ENCODE measurements at regions not wholly inside any gene's neighbourhood (a gene's known extent, or its start where the extent isn't known, plus 50 kb on each side); places are given as distances from the start of the nearest gene placed in this dataset.

- 74 to 77% methylated on average over 2 of the region's 2 CpGs for WGBS, 2 donors
- no peak overlapping the region for H3K27ac ChIP-seq
These were observed 147.2 kb downstream of the TRIB2 start for GRCh38 chr2:12863937-12864336.

GRCh38 chr2:12867631-12868287 is 151.0 kb downstream of the TRIB2 start:
- Histone ChIP-seq H3K4me3 (no peak overlapping the region), H3K27me3 (no peaks in the 10 kb centered on the region), H3K4me1 (no peaks in the 10 kb centered on the region), H3K9me3 (no peaks in the 10 kb centered on the region), H3K36me3 (no peaks in the 10 kb centered on the region), H3K27ac (no peak overlapping the region)
- no peak for DNase-seq
- WGBS, 2 donors, result 79 to 80% methylated on average over 5 of the region's 5 CpGs
- TF ChIP-seq, protein P1, sequence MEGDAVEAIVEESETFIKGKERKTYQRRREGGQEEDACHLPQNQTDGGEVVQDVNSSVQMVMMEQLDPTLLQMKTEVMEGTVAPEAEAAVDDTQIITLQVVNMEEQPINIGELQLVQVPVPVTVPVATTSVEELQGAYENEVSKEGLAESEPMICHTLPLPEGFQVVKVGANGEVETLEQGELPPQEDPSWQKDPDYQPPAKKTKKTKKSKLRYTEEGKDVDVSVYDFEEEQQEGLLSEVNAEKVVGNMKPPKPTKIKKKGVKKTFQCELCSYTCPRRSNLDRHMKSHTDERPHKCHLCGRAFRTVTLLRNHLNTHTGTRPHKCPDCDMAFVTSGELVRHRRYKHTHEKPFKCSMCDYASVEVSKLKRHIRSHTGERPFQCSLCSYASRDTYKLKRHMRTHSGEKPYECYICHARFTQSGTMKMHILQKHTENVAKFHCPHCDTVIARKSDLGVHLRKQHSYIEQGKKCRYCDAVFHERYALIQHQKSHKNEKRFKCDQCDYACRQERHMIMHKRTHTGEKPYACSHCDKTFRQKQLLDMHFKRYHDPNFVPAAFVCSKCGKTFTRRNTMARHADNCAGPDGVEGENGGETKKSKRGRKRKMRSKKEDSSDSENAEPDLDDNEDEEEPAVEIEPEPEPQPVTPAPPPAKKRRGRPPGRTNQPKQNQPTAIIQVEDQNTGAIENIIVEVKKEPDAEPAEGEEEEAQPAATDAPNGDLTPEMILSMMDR (IDR thresholded peaks at IDR 0.05), result no peak
- FAIRE-seq, result no peak
- intact Hi-C loops (cut with DNase I), result no loop called here
- no peak for ATAC-seq

More at GRCh38 chr2:12863937-12864336, 147.2 kb downstream of the TRIB2 start:
- H3K9me3 ChIP-seq, result no peaks in the 10 kb centered on the region
- H3K36me3 ChIP-seq, result no peaks in the 10 kb centered on the region
- FAIRE-seq (no peak), DNase-seq (no peak), ATAC-seq (no peak)
- no peak overlapping the region for H3K4me3 ChIP-seq
- H3K27me3 ChIP-seq, result no peaks in the 10 kb centered on the region
- TF ChIP-seq, protein P1 (IDR thresholded peaks at IDR 0.05), result no peak
- intact Hi-C loops (cut with DNase I), result no loop called here
- H3K4me1 ChIP-seq, result no peaks in the 10 kb centered on the region

- intact Hi-C loops (cut with DNase I), result no loop called here
These were observed 154.0 kb downstream of the TRIB2 start for GRCh38 chr2:12870692-12871091.

DNA sequence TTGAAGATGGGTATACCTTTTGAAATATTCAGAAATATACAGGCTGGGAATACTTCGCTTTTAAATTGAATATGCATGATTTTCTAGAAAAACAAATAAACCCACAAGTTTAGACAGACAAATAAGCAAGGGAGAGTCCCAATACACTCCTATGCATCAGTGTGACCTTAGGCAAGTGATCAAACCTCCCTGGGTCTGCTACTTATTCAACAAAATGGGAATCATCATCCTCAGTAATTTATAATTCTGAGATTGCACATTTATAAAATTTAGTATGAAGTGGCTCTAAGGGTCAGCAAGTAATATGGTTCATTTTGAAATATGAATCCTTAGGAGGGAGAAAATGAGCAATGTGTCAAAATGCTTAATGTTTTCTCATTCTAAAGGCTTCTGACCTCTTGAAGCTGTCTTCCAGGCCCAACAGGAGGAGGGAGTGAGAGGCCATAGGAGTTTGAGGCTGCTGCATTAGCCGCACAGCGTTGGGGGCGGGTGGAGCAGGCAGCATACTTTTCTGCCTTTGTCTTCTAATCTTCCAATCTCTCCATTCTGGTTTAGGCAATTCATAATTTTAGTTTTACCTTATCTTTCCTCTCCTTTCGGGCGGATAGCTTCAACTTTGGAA is 155.1 kb downstream of the TRIB2 start:
- H3K36me3 ChIP-seq, result no peaks in the 10 kb centered on the region

More at GRCh38 chr2:12870692-12871091, 154.0 kb downstream of the TRIB2 start:
- no peak for ATAC-seq
- Histone ChIP-seq H3K4me1 (no peaks in the 10 kb centered on the region), H3K4me3 (no peak overlapping the region), H3K27me3 (no peaks in the 10 kb centered on the region), H3K36me3 (no peaks in the 10 kb centered on the region), H3K27ac (no peak overlapping the region), H3K9me3 (no peaks in the 10 kb centered on the region)
- WGBS, 2 donors, result 68 to 70% methylated on average over 1 of the region's 1 CpG
- no peak for FAIRE-seq
- TF ChIP-seq, protein P1 (IDR thresholded peaks at IDR 0.05), result no peak
- DNase-seq, result no peak

More for the DNA sequence above, 155.1 kb downstream of the TRIB2 start:
- Histone ChIP-seq H3K27ac (no peak overlapping the region), H3K27me3 (no peaks in the 10 kb centered on the region), H3K4me3 (no peak overlapping the region), H3K9me3 (no peaks in the 10 kb centered on the region), H3K4me1 (no peaks in the 10 kb centered on the region)
- TF ChIP-seq, protein P1 (IDR thresholded peaks at IDR 0.05), result no peak
- no peak for FAIRE-seq
- intact Hi-C loops (cut with DNase I), result no loop called here
- WGBS, 2 donors, result 85 to 95% methylated on average over 6 of the region's 6 CpGs
- no peak for ATAC-seq
- no peak for DNase-seq

Data from pancreas (tissue), 10 donors.